Loucy (cell line): ENCODE measurements at regions not wholly inside any gene's neighbourhood (a gene's known extent, or its start where the extent isn't known, plus 50 kb on each side); places are given as distances from the start of the nearest gene placed in this dataset.
"Not testable (repeated sequence)": the region's sequence is repeated elsewhere in the genome, so short reads cannot be mapped to it uniquely, and the experiment has no call there.

Experiments
- H2AFZ ChIP-seq: fragments of 200-600 bp; sonication (generic); 2 replicates; pipeline ENCODE4 v1.6.0; 2016; ENCODE audit warnings: antibody characterized with exemption, mild to moderate bottlenecking, low read length, moderate library complexity
- H3F3A ChIP-seq: fragments of 200-600 bp; 2 replicates; pipeline ENCODE4 v1.6.0; 2016; ENCODE audit warnings: antibody characterized with exemption, low read depth, mild to moderate bottlenecking
- H3K27me3 ChIP-seq: fragments of 200-600 bp; sonication (generic); 2 replicates; pipeline ENCODE4 v1.6.1; 2014; ENCODE audit warnings: low read length, mild to moderate bottlenecking; ENCODE audit not compliant: insufficient read depth, poor library complexity, severe bottlenecking
- H3K36me3 ChIP-seq: fragments of 200-600 bp; sonication (generic); 2 replicates; pipeline ENCODE4 v1.6.1; 2016; ENCODE audit warnings: low read length; ENCODE audit not compliant: insufficient read depth
- H3K4me1 ChIP-seq: fragments of 200-600 bp; sonication (generic); 2 replicates; pipeline ENCODE4 v1.5.1; 2014; ENCODE audit warnings: low read length, mild to moderate bottlenecking; ENCODE audit not compliant: insufficient read depth, poor library complexity, severe bottlenecking
- H3K4me2 ChIP-seq: fragments of 200-600 bp; sonication (generic); 2 replicates; pipeline ENCODE4 v1.6.0; 2014; ENCODE audit warnings: antibody characterized with exemption, low read length, low read depth, mild to moderate bottlenecking; ENCODE audit not compliant: poor library complexity, severe bottlenecking
- H3K4me3 ChIP-seq: fragments of 200-600 bp; sonication (generic); 2 replicates; pipeline ENCODE4 v1.5.1; 2014; ENCODE audit warnings: low read length, mild to moderate bottlenecking, mixed read lengths; ENCODE audit not compliant: poor library complexity, severe bottlenecking
- H3K79me2 ChIP-seq: fragments of 200-600 bp; sonication (generic); 2 replicates; pipeline ENCODE4 v1.6.1; 2014; ENCODE audit warnings: low read length; ENCODE audit not compliant: insufficient read depth
- H3K9ac ChIP-seq: fragments of 200-600 bp; sonication (generic); 2 replicates; pipeline ENCODE4 v1.6.0; 2014; ENCODE audit warnings: mild to moderate bottlenecking, low read depth, low read length, moderate library complexity; ENCODE audit not compliant: poor library complexity, severe bottlenecking
- H3K9me2 ChIP-seq: fragments of 200-600 bp; sonication (generic); replicated peaks from 2 replicates; pipeline ENCODE4 v1.6.1; 2016; ENCODE audit warnings: low read depth, low read length, mixed read lengths
- H3K9me3 ChIP-seq: fragments of 200-600 bp; sonication (generic); 2 replicates; pipeline ENCODE4 v1.6.1; 2014; ENCODE audit warnings: mild to moderate bottlenecking, antibody characterized with exemption, low read length, low read depth; ENCODE audit not compliant: insufficient read depth
- H4K20me1 ChIP-seq: fragments of 200-600 bp; sonication (generic); 2 replicates; pipeline ENCODE4 v1.6.0; 2014; ENCODE audit warnings: antibody characterized with exemption, low read length, mild to moderate bottlenecking; ENCODE audit not compliant: insufficient read depth, poor library complexity, severe bottlenecking
- CTCF ChIP-seq: fragments of 200-600 bp; sonication (generic); conservative IDR thresholded peaks from 2 replicates; pipeline ENCODE4 v1.5.1; 2014; ENCODE audit warnings: mild to moderate bottlenecking, antibody characterized with exemption, low read length
- EZH2phosphoT487 ChIP-seq: fragments of 200-600 bp; IDR thresholded peaks from 2 replicates; pipeline ENCODE4 v1.6.1; 2018; ENCODE audit warnings: antibody characterized with exemption, mild to moderate bottlenecking, moderate library complexity, borderline replicate concordance

- Histone ChIP-seq H3K9me3 (no peaks in the 10 kb centered on the region), H3K4me1 (no peaks in the 10 kb centered on the region), H3K4me2 (no peak overlapping the region), H4K20me1 (no peaks in the 10 kb centered on the region), H3K36me3 (no peaks in the 10 kb centered on the region), H3K79me2 (no peaks in the 10 kb centered on the region), H2AFZ (no peak overlapping the region), H3K27me3 (no peaks in the 10 kb centered on the region), H3F3A (no peaks in the 10 kb centered on the region), H3K9ac (no peak overlapping the region), H3K9me2 (no peaks in the 10 kb centered on the region), H3K4me3 (no peak overlapping the region)
- TF ChIP-seq EZH2phosphoT487 (no peak), CTCF (no peak)
Observed at GRCh38 chrX:121763671-121764070, 716.3 kb downstream of the GLUD2 start.

- H3K9me2 ChIP-seq, H3K36me3 ChIP-seq, H3K9ac ChIP-seq, H3K4me2 ChIP-seq, H3K79me2 ChIP-seq, H3K4me1 ChIP-seq, H4K20me1 ChIP-seq, H3F3A ChIP-seq, H3K27me3 ChIP-seq, H2AFZ ChIP-seq, H3K4me3 ChIP-seq, H3K9me3 ChIP-seq: not testable (repeated sequence)
Observed at GRCh38 chrX:121768210-121768609, 720.8 kb downstream of the GLUD2 start.

- Histone ChIP-seq H3K4me2 (no peak overlapping the region), H2AFZ (no peak overlapping the region), H3K36me3 (no peaks in the 10 kb centered on the region), H3K27me3 (no peaks in the 10 kb centered on the region), H4K20me1 (no peaks in the 10 kb centered on the region), H3K79me2 (no peaks in the 10 kb centered on the region), H3F3A (no peaks in the 10 kb centered on the region), H3K9me3 (no peaks in the 10 kb centered on the region), H3K4me3 (no peak overlapping the region), H3K9ac (no peak overlapping the region), H3K4me1 (no peaks in the 10 kb centered on the region), H3K9me2 (no peaks in the 10 kb centered on the region)
- TF ChIP-seq EZH2phosphoT487 (no peak), CTCF (no peak)
Observed at GRCh38 chrX:121781991-121782390, 734.6 kb downstream of the GLUD2 start.

GRCh38 chrX:121782544-121782943, 735.1 kb downstream of the GLUD2 start:
- Histone ChIP-seq H3K27me3 (no peaks in the 10 kb centered on the region), H4K20me1 (no peaks in the 10 kb centered on the region)

More at GRCh38 chrX:121782544-121782943, 735.1 kb downstream of the GLUD2 start:
- Histone ChIP-seq H3K9me2 (no peaks in the 10 kb centered on the region), H3K4me1 (no peaks in the 10 kb centered on the region), H3K4me3 (no peak overlapping the region), H3K79me2 (no peaks in the 10 kb centered on the region), H3K9ac (no peak overlapping the region), H2AFZ (no peak overlapping the region), H3K36me3 (no peaks in the 10 kb centered on the region), H3K4me2 (no peak overlapping the region), H3F3A (no peaks in the 10 kb centered on the region), H3K9me3 (no peaks in the 10 kb centered on the region)
- TF ChIP-seq CTCF (no peak), EZH2phosphoT487 (no peak)
